HG03196 (cell line): ENCODE measurements at regions not wholly inside any gene's neighbourhood (a gene's known extent, or its start where the extent isn't known, plus 50 kb on each side); places are given as distances from the start of the nearest gene placed in this dataset.
"Not testable (repeated sequence)": the region's sequence is repeated elsewhere in the genome, so short reads cannot be mapped to it uniquely, and the experiment has no call there.

Source experiments
- ATAC-seq: cut with Tn5 transposase; IDR thresholded peaks from one replicate; pipeline ENCODE4 v1.9.1; 2021; ENCODE audit not compliant: unreplicated experiment

DNA sequence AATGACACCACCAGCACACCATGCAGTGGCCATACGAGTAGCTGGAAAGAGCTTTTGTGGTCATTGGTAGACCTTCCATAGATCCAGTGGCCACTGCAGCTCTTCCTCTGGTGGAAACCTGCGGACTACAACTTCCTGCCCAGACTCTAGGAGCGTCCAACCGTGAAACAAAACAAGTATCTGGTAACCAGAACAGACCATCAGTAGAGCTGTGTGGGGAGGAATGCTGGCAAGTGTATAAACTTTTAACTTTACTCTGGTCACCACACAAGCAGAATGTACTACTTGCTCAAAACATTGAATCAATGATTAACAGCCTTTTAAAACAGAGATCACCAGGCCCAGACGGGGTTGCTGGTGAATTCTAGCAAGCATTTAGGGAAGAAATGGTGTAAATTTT lies 154.7 kb upstream of the DGKB start:
- no peak for ATAC-seq

DNA sequence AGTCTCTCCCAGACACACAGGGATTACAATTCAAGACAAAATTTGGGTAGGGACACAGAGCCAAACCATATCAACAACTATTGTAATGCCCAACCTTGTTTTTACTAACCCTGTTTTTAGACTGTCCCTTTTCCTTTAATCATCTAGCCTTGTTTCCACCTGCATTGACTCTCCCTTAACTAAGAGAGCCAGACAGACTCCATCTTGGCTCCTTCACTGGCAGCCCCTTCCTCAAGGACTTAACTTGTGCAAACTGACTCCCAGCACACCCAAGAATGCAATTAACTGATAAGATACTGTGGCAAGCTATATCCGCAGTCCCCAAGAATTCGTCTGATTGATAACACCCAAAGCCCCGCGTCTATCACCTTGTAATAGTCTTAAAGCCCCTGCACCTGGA lies 151.8 kb upstream of the DGKB start:
- not testable (repeated sequence) for ATAC-seq

DNA sequence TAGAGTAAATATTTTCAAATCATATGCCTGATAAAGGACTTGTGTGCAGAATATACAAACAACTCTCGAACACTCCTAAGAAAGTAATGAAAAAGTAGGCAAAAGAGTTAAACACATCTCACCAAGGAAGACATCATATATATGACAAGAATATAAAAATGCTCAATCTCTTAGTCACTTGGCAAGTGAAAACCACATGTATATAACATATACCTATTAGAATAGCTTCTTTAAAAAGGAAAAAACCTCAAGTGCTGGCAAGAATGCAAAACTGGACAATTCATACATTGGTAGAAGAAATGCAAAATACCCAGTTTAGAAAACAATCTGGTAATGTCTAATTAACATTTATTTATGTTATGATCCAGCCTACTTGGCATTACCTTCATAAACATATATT lies 146.6 kb upstream of the DGKB start:
- ATAC-seq: no peak

DNA sequence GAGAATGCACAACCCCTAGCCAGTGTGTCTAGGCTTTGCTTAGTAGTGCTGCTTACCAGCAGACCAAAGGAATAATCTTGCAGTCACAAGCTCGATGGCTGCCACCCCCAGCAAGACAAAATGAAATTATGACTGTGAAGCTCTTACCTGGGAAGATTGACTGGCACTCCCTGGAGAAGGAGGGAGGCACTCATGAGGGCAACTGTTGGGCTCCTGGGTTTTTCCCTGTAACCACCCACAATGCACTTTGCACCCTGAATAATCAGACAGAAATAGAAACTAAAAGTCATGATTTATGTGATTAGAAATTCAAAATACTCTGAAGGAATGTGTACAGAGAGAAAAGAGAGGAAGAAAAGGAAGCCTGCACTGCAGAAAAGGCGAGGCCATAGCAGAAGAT lies 144.3 kb upstream of the DGKB start:
- ATAC-seq: no peak

DNA sequence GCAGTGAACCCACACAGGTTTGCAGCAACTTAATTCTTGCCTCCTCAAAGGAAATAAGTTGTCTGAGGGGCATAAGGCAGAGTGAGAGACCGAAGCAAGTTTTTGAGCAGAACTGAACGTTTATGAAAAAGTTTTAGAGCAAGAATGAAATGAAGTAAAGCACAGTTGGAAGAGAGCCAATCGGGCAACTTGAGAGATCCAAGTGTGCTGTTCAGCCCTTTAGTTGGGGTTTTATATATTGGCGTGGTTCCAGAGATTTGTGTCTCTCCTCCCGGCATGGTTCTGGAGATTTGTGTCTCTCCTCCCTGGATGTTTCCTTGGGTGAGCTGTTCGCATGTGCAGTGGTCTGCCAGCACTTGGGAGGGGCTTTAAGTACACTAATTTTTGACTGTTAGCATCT lies 141.4 kb upstream of the DGKB start:
- no peak for ATAC-seq

DNA sequence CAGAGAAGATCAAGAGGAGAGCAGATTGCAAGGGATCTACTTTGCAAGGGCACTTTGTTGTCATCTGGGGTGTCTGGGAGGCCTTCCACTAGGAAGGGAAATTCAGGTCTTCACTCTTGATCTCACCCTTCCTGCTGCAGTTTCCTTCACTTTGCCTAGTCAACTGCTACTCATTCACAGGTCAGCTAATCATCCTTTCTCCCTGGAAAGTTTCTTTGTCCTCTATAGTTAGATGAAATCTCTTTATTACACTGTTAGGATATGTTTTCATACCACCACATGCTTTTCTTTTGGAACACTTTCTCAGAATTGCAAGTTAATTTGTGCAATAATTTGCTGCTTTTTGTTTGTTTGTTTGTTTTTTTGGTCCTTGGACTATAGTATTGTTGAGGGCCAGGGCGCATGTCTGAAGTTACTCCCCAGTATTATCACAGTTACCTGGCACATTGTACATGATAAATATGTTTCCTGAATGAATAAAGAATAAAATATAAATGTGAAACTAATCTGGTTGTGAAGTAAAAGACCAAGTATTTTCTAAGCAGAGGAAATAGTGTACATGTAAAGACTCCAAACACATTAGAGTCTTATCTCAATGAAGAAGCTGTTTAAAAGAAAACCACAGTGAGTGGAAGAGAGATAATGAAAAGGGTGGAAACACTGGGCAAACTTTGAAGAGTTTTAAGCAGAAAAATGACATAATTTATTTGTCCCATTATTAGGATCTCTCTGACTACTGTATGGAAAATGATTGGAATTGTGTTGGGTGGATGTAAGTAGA lies 139.9 kb upstream of the DGKB start:
- ATAC-seq: no peak

DNA sequence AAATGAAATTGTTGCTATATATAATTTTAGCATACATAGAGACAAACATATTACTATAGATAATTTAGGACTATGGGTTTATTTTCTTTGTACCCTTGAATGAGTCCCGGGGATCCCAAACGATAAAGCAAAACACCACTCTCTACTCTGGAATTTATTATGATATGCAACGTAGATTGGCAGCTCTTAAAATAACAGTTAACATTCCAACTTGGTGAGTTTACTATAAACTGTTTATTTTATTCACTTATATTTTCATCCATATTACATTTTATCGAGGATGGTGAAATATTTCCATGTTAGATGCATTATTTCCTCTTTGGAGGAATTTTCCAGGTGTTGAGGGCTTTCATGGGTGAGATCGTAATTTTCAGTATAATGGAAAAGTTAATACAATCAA lies 138.7 kb upstream of the DGKB start:
- ATAC-seq: no peak

DNA sequence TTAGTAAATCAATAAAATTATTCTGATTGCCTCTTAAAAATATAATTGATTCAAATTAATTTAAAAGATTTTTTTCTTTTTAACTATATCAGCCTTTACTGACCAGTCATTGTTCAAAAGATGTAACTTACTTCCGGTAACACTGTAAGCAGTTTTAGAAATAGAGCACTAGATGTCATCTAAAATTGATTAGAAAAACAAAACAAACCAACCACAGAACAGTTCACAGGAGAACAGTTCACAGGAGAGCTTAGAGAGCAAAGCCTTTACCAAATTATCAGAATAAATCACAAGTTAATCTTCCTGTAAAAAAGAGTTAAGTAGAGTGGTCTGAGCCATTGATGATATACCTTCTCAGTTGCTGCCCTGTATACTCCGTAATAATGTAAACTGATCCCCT lies 133.3 kb upstream of the DGKB start:
- ATAC-seq: no peak

DNA sequence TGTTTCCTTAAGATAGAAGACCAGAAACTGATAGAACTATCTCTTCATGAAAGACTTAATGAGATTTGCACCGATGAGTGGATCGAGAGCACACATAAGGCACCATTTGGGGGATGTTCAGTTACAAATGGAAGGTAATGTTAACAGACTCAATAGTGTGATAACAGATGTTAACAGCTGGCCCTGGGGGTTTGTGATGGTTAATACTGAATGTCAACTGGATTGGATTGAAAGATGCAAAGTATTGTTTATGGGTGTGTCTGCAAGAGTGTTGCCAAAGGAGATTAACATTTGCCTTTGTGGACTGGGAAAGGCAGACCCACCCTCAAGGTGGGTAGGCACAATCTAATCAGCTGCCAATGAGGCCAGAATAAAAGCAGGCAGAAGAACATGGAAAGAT lies 130.5 kb upstream of the DGKB start:
- no peak for ATAC-seq

DNA sequence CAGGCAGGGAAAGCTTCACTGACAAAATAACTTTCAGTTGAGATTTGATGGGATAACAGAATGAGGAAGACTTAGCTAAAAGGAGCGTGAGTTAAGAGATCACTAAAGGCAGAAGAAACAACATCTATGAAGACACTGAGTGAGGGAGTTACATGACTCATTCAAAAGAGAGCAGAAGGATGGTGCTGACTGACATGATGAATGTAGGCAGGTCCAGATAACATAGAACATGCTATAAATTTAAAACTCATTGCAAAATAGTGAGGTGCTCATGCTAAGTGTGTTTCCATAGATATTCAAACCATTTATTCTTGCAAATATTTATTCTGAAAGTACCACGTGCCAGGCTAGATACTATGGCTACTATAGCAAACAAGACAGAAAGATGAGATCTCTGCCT lies 116.4 kb upstream of the DGKB start:
- no peak for ATAC-seq

DNA sequence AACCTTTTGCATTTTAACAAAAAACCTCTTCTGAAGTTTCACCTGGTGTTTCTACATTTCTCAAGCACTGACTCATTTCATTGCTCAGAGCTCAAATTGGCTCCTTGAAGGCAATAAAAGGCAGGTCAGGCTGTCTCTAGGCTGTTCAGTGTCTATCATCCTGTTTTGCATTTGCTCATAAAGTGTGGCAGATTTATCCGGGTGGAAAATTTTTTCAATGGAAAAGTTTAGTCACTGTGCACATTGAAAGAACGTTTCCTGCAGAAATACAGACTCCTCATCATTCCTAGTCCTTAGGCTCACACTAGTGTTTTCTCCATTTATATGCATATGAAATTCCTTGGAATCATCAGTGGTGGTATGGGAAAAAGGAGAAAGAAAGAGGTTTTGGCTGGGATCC lies 114.2 kb upstream of the DGKB start:
- ATAC-seq: no peak

DNA sequence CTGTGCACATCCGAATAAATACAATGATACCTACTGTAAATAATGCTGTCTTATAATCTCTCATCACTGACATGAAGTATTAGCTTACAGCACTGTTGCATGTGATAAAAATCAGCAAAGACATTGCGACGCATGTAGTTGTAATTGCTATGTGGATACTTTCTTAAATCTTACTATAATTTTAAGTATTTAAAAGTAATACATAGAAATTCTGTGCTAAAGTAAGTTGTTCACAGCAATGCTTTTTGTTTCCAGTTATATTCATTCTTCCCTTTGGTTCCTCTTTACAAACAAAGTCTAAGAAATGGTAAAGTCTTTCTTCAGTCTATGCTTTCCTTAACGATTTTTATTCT lies 113.7 kb upstream of the DGKB start:
- no peak for ATAC-seq

DNA sequence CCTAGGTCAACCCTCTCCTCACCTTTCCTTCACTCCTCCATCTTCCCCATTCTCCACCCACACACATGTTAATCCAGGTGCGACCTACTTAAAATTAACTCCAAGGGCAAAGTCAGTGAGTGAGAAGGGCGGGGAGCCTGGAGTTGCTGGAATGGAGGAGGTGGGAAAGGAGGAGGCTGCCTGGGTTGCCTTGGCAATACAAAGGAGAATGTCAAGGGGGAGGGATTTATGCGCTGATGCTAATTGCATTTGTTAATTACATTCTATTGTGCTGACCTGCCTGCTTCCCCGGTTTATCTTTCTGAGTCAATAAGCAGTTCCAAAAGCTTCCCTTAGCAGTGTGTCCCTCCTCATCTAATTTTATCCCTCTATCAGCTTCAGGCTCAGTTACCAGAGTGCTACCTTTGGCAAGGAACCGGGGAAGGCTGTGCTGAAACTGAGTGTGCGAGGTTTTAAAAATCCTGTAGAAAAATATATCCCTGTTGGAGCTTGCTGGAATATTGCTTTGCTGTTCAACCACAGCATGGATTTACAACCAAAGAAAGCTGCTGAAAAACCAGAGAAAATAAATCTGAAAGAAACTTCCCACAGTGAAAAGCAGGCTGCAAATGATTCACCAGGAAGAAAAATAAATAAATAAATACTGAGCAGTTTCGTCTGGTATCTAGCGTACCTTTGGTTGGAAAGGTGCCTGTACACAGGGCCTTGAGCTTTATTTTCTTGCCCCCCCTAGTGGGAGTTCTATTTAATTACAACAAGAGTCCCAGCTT lies 113.2 kb upstream of the DGKB start:
- ATAC-seq: peak; percentile 95

DNA sequence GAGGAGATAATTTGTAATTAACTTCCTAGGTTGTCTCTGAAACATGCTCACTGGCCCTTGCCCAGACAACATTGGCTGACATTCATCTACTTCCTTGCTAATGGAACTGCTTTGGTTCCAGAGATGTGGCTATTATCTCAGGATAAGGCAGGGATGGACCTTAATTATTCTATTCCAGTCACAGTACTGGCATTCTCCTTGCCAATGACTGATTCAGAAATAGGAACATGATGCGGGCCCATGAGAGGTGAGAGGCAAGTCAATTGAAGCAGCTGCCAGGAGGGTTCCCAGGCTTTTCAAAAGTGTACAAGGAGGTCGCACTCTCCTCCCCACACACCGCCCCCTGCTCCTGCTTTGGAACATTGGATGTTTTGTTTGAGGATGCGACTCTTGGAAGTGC lies 109.6 kb upstream of the DGKB start:
- no peak for ATAC-seq

DNA sequence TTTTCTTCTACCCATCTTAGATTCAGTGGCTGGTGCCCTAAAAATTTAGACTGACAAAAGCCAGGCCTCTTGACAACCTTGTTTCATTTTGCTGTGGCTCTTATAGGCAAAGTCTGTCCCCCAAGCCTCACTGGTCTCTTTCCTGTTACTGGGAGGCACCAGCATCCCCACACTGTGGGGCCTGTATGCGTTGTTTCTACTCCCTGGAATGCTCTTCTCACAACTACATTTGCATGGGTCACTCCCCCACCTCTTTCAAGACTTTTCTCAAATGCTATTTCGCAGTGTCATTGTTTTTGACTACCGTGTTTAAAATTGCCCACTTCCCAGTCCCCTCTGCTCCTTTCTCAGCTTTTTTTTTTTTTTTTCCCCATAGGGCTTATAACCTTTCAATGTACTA lies 108.7 kb upstream of the DGKB start:
- ATAC-seq: no peak

DNA sequence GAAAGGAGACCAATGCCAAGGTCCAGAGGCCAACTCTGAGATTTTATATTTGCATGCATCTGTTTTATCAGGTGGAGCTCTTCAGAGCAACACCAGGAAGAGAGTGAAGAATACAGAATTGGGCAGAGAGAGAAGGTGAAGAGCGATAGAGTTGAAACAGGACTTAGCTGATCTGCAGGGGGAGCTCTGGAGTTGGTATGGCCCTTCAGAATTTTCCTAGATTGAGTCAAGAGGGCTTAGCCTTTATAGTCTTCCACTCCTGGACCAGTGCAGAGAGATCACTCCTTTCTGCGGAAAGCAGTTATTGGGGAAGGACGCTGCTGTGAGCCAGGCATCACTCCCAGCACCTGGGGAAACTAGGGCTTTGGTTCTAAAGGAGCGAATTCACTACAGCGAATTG lies 105.0 kb upstream of the DGKB start:
- no peak for ATAC-seq

DNA sequence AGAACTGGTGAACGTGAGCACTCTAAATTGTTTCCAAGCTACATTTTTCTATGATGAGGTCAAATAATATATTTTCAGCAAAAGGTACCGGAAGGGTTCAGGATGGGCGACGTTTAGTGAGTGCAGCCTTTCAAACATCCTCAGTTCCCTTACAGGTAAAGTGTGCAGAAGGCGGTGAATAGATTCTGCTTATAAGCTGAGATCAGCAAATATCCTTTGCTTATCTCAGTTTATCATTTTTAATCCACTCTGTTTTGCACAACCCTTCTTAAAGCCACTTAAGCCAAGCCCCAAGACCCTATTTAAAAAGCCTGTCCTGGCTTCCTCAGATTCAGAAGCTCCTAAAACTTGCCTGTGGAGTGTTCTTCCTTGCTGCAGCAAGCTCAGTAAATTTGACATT lies 103.1 kb upstream of the DGKB start:
- no peak for ATAC-seq

DNA sequence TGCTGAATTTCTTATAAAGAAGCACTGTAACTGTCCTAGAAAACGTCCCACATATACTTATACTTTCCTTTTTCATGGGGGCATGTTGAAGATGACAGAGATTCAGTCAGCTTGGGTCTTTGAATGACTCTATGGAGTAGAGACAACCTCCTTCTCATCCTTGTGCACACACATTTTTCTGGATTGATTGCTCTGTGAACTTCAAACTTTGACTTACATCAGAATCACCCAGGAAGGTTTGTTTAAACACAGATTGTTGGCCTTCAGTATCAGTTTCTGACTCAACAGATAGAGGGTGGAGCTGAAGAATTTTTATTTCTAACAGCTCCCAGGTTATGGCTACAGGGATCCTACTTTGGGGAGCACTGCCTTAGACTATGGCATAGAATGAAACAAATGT lies 97.6 kb upstream of the DGKB start:
- no peak for ATAC-seq

DNA sequence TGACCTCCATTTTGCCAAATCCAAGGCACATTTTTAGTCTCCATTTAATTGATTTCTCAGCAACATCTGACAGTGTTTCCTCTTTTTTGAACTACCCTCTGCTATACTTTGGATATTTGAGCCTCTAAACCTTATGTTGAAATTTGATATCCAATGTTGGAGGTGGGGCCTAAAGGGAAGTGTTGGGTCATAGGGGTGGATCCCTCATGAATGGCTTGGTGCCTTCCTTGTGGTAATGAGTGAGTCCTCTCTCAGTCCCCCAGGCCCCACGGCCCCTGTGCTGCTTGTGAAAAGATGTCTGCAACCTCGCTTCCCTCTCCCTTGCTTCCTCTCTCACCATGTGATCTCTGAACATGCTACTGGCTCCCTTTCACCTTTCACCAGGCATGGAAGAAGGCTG lies 96.8 kb upstream of the DGKB start:
- ATAC-seq: no peak

DNA sequence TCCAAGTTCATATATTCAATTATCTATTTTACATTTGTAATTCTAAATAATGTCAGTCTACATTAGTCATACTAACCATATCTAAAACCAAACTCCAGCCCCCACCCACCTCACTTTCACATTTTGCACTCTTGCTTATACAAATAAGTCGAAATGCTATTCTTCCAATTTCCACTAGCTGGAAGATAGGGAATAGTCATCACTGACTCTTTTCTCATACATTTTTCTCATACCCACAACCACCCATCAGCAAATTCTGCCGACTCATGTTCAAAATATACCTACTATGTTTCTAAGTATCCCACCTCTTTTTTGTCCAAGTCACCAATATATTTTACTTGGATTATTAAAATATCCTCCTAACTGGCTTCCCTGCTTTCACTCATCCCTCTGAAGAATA lies 93.2 kb upstream of the DGKB start:
- no peak for ATAC-seq

DNA sequence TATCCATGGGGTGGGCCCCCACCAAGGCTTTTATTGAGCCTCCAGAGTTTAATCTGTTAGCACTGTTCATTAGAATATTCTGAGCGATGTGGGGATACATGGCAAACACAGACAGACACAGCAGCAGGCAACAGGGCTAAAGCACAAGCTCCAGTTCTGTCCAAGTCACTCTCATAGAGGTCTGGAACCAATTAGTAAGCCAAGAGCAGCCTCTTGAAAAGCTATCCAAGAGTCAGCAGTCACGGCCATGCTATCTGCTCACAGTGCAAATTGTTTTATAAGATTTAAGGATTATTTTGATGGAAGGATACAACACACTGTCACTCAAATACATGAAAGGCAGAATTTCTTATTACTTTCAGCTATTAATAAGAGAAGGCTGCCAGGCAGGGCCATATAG lies 86.4 kb upstream of the DGKB start:
- ATAC-seq: no peak

DNA sequence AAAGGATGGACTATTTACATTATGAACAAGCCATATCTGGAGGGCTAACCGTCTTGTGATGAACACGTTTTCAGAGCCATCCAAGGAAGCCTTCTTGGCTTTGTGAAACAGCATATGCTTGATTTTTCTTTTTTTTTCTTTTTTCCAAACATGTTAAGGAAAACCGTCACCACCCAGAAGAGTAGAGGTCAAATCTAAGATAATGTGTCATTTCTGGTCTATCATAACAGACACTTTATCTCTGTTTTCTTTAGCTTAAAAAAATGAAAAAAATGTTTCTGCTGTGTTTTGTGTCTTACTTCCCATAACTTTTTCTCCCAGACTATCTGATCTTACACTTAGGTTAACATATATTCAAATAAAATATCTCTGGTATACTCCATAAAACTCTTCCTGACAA lies 76.1 kb upstream of the DGKB start:
- ATAC-seq: no peak

DNA sequence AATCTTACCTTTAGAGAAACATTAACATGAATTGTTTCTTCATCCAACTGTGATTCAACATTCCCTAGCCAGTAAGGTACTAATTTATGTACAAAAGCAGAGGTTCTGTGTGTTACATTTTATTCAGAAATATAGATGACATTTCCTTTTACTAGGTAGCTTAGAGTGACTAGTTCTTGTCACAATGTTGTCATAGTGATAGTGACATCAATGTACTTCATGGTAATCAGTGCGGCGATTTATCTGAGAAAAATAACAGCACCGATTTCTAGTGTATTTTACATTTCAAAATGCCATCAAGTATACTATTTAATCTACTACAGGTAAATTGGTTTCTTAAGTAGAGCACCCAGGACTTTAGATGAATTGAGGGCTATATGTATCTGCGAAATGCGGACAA lies 72.1 kb upstream of the DGKB start:
- ATAC-seq: no peak
